Endothelial cell of umbilical vein (primary cell): ENCODE measurements at regions not wholly inside any gene's neighbourhood (a gene's known extent, or its start where the extent isn't known, plus 50 kb on each side); places are given as distances from the start of the nearest gene placed in this dataset.

Source experiments
- JUN ChIP-seq: IDR thresholded peaks from 2 replicates; pipeline ENCODE4 v1.6.1; 2011; ENCODE audit warnings: borderline replicate concordance, low read depth; ENCODE audit not compliant: insufficient read length, insufficient read depth
- POLR2A ChIP-seq: IDR thresholded peaks from 2 replicates; pipeline ENCODE4 v1.6.1; 2012; ENCODE audit warnings: low read depth, mild to moderate bottlenecking, control low read depth, low read length
- POLR2AphosphoS5 ChIP-seq: IDR thresholded peaks from 2 replicates; pipeline ENCODE4 v1.6.1; 2012; ENCODE audit warnings: low read depth, mild to moderate bottlenecking, control low read depth, low read length, moderate library complexity; ENCODE audit not compliant: insufficient read depth
- TF ChIP-seq, protein P1 (sequence below), 2 donors: IDR thresholded peaks; 1 replicate in 1 of 2; 2 replicates in 1 of 2; pipeline ENCODE4 v1.5.1; 2011; ENCODE audit warnings: low read length in 2 of 2, mild to moderate bottlenecking in 2 of 2, moderate library complexity in 2 of 2, control low read depth in 1 of 2, inconsistent platforms in 1 of 2, low read depth in 1 of 2; ENCODE audit not compliant: insufficient read depth in 1 of 2; ENCODE audit errors: extremely low read depth in 1 of 2
- TF ChIP-seq, protein P2 (sequence below): IDR thresholded peaks from 2 replicates; pipeline ENCODE4 v1.6.1; 2011; ENCODE audit not compliant: insufficient read depth, insufficient read length

DNA sequence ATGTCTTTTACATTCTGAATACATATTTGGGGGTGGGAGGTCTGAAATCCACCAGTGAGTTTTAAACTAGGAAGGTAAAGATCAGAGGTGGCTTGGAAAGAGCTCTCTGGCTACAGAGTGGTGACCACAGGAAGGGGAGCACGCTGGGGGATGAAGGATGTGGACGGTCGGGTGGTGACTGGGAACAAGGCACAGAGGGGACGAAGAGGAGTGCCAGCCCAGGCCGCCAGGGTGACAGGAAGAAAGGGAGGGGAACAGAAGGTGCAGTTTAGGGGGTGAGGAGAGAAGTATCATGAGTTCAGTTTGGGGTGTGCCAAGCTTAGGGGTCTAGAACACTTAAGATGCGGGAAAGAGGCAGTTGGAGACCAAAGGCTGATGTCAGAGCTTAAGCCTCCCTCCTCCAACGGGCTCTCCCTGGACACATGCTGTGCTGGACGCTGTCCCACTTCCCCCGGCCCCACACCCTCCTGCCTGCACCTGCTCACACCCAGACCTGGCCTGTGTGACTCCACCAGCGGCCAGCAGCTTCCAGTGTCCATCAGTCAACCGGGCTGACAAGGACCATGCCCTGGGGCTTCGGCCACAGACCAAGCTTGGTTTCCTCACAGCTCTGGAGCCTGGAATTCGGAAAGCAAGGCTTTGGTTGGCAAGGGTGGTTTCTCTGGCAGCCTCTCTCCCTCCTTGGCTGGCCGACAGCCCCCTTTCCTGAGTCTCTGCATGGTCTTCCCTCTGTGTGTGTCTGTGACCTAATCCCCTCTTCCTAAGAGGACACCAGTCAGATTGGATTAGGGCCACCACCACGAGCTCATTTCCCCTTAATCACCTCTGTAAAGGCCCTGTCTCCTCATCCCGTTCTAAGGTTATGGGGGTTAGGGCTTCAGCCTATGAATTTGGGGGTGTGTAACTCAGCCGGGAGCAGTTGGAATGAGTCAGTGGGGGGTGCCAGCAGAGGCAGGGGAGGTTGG lies 120.4 kb upstream of the IQSEC1 start:
- TF ChIP-seq, protein P1, sequence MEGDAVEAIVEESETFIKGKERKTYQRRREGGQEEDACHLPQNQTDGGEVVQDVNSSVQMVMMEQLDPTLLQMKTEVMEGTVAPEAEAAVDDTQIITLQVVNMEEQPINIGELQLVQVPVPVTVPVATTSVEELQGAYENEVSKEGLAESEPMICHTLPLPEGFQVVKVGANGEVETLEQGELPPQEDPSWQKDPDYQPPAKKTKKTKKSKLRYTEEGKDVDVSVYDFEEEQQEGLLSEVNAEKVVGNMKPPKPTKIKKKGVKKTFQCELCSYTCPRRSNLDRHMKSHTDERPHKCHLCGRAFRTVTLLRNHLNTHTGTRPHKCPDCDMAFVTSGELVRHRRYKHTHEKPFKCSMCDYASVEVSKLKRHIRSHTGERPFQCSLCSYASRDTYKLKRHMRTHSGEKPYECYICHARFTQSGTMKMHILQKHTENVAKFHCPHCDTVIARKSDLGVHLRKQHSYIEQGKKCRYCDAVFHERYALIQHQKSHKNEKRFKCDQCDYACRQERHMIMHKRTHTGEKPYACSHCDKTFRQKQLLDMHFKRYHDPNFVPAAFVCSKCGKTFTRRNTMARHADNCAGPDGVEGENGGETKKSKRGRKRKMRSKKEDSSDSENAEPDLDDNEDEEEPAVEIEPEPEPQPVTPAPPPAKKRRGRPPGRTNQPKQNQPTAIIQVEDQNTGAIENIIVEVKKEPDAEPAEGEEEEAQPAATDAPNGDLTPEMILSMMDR (IDR thresholded peaks at IDR 0.05; ENCODE audit: extremely low read depth in 1 of 2, insufficient read depth in 1 of 2, low read depth in 1 of 2, low read length in 2 of 2), result no peak
- TF ChIP-seq POLR2A, result no peak
- TF ChIP-seq, protein P2, sequence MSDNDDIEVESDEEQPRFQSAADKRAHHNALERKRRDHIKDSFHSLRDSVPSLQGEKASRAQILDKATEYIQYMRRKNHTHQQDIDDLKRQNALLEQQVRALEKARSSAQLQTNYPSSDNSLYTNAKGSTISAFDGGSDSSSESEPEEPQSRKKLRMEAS, result no peak
- TF ChIP-seq JUN, result no peak
- no peak for TF ChIP-seq POLR2AphosphoS5
